ENCODE measurements at regions not wholly inside any gene's neighbourhood (a gene's known extent, or its start where the extent isn't known, plus 50 kb on each side); places are given as distances from the start of the nearest gene placed in this dataset.
"Not testable (repeated sequence)": the region's sequence is repeated elsewhere in the genome, so short reads cannot be mapped to it uniquely, and the experiment has no call there.

DNA sequence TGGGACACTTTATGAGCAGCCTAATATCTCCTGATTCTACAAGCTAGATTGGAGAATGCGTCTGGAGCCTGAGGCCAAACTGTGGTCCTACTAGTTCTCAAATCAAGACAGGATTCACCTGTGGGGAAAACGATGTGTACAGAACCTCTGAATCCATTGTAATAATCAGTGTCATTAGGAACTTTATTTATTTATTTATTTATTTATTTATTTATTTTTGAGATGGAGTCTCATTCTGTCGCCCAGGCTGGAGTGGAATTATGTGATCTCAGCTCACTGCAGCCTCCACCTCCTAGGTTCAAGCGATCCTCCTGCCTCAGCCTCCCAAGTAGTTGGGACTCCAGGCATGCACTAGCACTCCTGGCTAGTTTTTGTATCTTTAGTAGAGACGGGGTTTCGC lies 52.6 kb upstream of the KIF26B start:
- H3K4me1 Mint-ChIP-seq, H3K27me3 Mint-ChIP-seq, H3K36me3 Mint-ChIP-seq, DNase-seq, H3K9me3 Mint-ChIP-seq, H3K4me3 Mint-ChIP-seq, H3K27ac Mint-ChIP-seq: not testable (repeated sequence)

- H3K27ac Mint-ChIP-seq, result no peak overlapping the region
- H3K4me3 Mint-ChIP-seq, result no peak overlapping the region
- no peaks in the 10 kb centered on the region for H3K36me3 Mint-ChIP-seq
- no peaks in the 10 kb centered on the region for H3K4me1 Mint-ChIP-seq
- DNase-seq, result no peak
- H3K27me3 Mint-ChIP-seq, result no peaks in the 10 kb centered on the region
- no peaks in the 10 kb centered on the region for H3K9me3 Mint-ChIP-seq
Measured at GRCh38 chr1:245099401-245099800, 55.4 kb upstream of the KIF26B start.

DNA sequence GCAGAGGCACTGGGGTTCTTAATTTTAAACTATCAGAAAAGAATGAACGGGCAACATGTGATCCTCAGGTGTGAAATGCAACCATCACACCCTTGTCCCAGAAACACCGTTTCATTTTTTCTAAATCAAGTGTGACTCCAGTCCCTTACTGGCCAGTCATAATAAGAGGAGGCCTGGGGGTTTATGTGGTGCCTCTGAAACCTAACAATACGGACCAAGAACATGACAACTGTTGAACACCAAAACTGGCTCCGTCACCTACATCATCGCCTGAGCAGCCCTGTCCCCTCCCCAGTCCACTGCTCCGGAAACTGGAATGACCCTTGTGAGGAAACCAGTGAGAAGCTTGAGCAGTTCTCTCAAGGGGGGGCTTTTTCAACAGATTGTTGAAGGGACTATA lies 55.9 kb upstream of the KIF26B start:
- Mint-ChIP-seq H3K27ac (no peak overlapping the region), H3K9me3 (no peaks in the 10 kb centered on the region), H3K36me3 (no peaks in the 10 kb centered on the region), H3K27me3 (no peaks in the 10 kb centered on the region), H3K4me3 (no peak overlapping the region), H3K4me1 (no peaks in the 10 kb centered on the region)
- no peak for DNase-seq

DNA sequence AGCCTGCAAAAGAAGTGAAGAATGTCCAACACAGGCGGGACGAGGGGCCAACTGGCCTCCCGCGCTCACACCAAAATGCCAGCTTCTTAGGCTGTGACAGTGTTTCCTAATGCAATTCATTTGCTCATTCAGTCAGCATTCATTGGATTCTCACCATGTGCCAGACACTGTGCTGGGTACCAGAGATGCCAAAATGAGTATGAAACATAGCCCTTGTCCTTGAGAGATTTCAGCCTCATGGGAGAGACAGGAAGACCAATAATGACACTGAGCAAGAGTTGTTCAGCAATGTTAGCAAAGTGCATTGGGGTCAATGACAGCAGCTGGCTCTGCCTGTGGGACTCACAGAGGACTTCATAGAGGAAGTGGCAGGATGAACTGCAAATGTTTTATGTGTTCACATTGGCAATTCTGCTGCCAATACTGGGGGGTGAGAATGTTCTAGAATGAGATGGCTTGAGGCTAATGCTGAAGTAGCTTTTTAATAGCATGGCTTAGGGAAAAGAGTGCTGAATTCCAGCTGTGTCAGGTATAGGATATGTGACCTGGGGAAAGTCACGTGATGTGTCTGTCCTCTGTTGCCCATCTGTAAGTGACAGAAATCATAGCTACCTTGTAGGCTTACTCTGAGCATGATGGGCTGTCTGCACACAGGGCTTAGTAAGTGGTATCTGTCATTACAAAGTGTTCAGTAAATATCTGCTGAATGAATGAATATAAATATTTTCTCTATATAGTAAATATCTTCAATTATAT lies 58.3 kb upstream of the KIF26B start:
- no peak overlapping the region for H3K27ac Mint-ChIP-seq
- no peak overlapping the region for H3K4me3 Mint-ChIP-seq
- H3K9me3 Mint-ChIP-seq, result no peaks in the 10 kb centered on the region
- H3K36me3 Mint-ChIP-seq, result no peaks in the 10 kb centered on the region
- no peak for DNase-seq
- H3K27me3 Mint-ChIP-seq, result no peaks in the 10 kb centered on the region
- H3K4me1 Mint-ChIP-seq, result no peaks in the 10 kb centered on the region

DNA sequence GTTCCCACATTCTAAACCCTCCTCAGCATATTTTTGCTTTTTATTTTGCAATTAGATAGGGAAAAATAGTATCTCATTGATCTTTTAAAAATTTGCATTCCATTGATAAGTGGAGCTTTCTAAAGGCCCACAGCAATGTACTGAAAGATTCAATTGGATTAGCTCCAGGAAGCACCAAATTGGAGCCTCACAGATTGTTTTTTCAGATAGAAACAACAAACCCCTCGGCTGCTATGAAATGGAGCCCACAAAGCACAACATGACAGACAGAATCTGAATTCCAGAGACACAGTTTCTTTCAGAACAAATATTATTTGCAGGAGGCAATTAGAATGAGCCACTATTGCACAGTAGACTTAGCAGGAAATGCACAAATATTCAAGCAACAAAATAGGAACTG lies 58.9 kb upstream of the KIF26B start:
- Mint-ChIP-seq H3K4me3 (no peak overlapping the region), H3K4me1 (no peaks in the 10 kb centered on the region), H3K27me3 (no peaks in the 10 kb centered on the region), H3K27ac (no peak overlapping the region), H3K9me3 (no peaks in the 10 kb centered on the region), H3K36me3 (no peaks in the 10 kb centered on the region)
- DNase-seq, result no peak

GRCh38 chr1:245094954-245095353 lies 59.8 kb upstream of the KIF26B start:
- Mint-ChIP-seq H3K27ac (no peak overlapping the region), H3K9me3 (no peaks in the 10 kb centered on the region), H3K4me1 (no peaks in the 10 kb centered on the region), H3K4me3 (no peak overlapping the region), H3K27me3 (no peaks in the 10 kb centered on the region), H3K36me3 (no peaks in the 10 kb centered on the region)
- DNase-seq, result no peak

GRCh38 chr1:245094092-245094491 lies 60.7 kb upstream of the KIF26B start:
- Mint-ChIP-seq H3K9me3 (no peaks in the 10 kb centered on the region), H3K4me1 (no peaks in the 10 kb centered on the region), H3K4me3 (no peak overlapping the region), H3K27ac (no peak overlapping the region), H3K36me3 (no peaks in the 10 kb centered on the region), H3K27me3 (no peaks in the 10 kb centered on the region)
- DNase-seq, result no peak

- no peaks in the 10 kb centered on the region for H3K4me1 Mint-ChIP-seq
- no peaks in the 10 kb centered on the region for H3K27me3 Mint-ChIP-seq
- H3K27ac Mint-ChIP-seq, result no peak overlapping the region
- no peak for DNase-seq
- H3K4me3 Mint-ChIP-seq, result no peak overlapping the region
- H3K9me3 Mint-ChIP-seq, result no peaks in the 10 kb centered on the region
- no peaks in the 10 kb centered on the region for H3K36me3 Mint-ChIP-seq
Measured at GRCh38 chr1:245092638-245092976, 62.2 kb upstream of the KIF26B start.

DNA sequence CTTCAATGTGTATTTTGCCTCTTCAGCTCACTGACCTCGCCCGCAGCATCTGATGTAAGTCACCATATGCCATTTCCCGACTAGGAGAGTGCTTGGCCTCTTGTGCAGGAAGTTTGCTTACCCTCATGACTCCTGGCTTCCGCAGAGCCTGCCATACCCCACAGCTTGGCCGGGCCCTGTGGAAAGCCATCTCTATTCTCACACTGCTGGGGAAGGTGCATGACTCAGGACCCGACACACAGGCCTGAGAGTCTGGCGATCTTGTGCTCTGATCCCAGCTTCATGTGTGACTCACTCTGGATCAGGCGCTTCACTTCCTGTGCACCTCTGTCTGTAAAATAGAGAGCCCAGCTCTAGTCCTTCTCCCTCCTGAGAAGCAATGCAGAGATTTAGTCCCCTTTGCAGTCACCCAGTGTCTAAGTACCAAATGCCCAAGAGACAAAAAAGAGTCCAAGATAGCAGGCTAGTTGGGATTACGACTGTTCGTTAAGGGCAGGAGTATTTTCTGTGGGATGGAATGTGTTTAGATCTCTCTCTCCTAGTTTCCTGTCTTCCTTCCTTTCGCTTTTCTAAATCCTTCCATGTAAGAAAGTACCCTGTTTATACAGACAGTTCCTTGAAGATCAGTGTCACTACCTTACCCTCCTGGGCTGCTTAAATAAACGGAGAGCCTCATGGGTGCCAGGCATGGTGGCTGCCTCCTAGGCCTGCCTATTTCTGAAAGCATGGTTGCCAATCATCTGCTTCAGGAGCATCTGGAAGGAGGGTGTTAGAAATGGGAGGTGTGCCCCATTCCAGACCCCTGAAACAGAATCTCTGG lies 62.8 kb upstream of the KIF26B start:
- no peaks in the 10 kb centered on the region for H3K36me3 Mint-ChIP-seq
- no peak overlapping the region for H3K4me3 Mint-ChIP-seq
- H3K9me3 Mint-ChIP-seq, result no peaks in the 10 kb centered on the region
- no peak overlapping the region for H3K27ac Mint-ChIP-seq
- no peaks in the 10 kb centered on the region for H3K27me3 Mint-ChIP-seq
- no peaks in the 10 kb centered on the region for H3K4me1 Mint-ChIP-seq
- no peak for DNase-seq

GRCh38 chr1:245091171-245091621 lies 63.6 kb upstream of the KIF26B start:
- H3K4me3 Mint-ChIP-seq, result no peak overlapping the region
- H3K27me3 Mint-ChIP-seq, result no peaks in the 10 kb centered on the region
- no peaks in the 10 kb centered on the region for H3K36me3 Mint-ChIP-seq
- DNase-seq, result no peak
- no peaks in the 10 kb centered on the region for H3K4me1 Mint-ChIP-seq
- H3K27ac Mint-ChIP-seq, result no peak overlapping the region
- H3K9me3 Mint-ChIP-seq, result no peaks in the 10 kb centered on the region

GRCh38 chr1:245090491-245091090 lies 64.2 kb upstream of the KIF26B start:
- Mint-ChIP-seq H3K27me3 (no peaks in the 10 kb centered on the region), H3K36me3 (no peaks in the 10 kb centered on the region), H3K27ac (no peak overlapping the region), H3K9me3 (no peaks in the 10 kb centered on the region), H3K4me1 (no peaks in the 10 kb centered on the region), H3K4me3 (no peak overlapping the region)
- no peak for DNase-seq

GRCh38 chr1:245087723-245088122 lies 67.1 kb upstream of the KIF26B start:
- DNase-seq, result no peak
- Mint-ChIP-seq H3K9me3 (no peaks in the 10 kb centered on the region), H3K4me3 (no peak overlapping the region), H3K4me1 (no peaks in the 10 kb centered on the region), H3K27me3 (no peaks in the 10 kb centered on the region), H3K27ac (no peak overlapping the region), H3K36me3 (no peaks in the 10 kb centered on the region)

DNA sequence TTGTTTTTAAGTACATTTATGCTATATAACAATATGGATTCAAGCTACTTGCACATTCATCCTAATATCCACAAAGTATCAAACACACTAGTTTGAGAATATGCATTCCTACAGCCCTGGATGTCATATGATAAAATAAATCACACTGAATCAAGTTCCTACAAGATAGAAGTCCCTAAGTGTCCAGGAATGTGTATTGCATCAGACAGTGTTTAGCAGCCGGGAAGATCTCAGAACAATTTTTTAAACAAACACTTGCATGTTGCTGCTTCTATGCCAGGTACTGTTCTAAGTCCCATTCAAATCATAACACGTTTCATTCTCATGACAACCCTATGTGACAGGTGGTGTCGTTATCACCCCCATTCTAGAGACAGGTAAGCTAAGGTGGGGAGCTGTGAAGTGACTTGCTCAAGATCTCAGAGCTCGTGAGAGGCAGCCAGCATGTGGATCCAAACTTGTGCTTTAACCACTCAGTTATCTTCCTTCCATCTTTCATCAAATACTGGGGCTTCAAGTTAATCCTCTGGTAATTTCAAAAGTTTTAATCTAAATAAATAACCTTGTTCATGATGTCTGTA lies 68.3 kb upstream of the KIF26B start:
- DNase-seq, result no peak
- no peaks in the 10 kb centered on the region for H3K36me3 Mint-ChIP-seq
- no peaks in the 10 kb centered on the region for H3K9me3 Mint-ChIP-seq
- no peaks in the 10 kb centered on the region for H3K4me1 Mint-ChIP-seq
- no peak overlapping the region for H3K27ac Mint-ChIP-seq
- H3K4me3 Mint-ChIP-seq, result no peak overlapping the region
- H3K27me3 Mint-ChIP-seq, result no peaks in the 10 kb centered on the region

DNA sequence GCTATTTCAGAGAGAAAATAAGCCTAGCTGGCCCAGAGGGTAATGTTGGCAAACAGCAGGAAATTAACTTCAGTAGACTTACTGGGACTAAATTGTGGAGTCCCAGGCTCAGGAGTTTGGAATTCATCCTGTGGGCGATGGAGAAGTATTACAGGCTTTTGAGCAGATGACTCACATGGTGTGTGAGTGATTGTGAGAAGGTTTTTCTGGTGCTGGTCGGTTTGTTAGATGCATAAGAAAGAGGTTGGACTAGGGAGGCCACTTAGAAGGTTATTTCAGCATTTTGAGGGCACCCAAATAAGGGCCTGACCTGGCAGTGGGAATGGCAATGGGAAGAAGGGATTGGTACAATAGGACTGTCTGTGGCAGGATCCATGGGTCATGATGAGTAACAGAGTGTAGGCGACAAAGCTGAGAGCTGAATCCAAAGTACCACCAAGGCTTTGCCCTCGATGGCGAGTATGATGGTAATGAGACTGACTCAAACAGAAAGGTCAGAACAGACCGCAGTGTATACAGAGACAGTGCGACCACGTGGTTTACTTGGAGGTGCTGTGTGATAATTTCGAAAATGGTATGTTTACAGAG lies 69.2 kb upstream of the KIF26B start:
- no peaks in the 10 kb centered on the region for H3K4me1 Mint-ChIP-seq
- H3K27me3 Mint-ChIP-seq, result no peaks in the 10 kb centered on the region
- no peaks in the 10 kb centered on the region for H3K9me3 Mint-ChIP-seq
- no peaks in the 10 kb centered on the region for H3K36me3 Mint-ChIP-seq
- H3K27ac Mint-ChIP-seq, result no peak overlapping the region
- no peak for DNase-seq
- no peak overlapping the region for H3K4me3 Mint-ChIP-seq

DNA sequence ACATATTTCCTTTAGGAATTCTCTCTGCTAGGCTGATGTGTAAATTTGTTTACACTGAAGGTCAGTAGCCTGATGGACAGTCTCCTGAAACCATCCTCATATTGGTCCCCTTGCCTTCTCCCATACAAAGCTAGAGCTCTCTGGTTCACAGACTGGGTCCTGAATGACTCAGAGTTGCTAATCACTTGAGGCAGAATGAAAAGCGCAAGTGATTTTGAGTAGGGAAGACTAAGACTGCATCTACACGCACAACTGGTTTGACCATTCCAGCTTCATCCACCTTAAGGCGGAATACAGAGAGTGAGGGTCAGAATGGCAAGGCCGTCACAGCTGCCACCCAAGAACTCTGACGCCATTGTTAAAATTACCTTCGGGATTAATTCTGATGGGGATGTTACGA lies 70.2 kb upstream of the KIF26B start:
- DNase-seq, result no peak
- no peaks in the 10 kb centered on the region for H3K4me1 Mint-ChIP-seq
- no peak overlapping the region for H3K4me3 Mint-ChIP-seq
- H3K36me3 Mint-ChIP-seq, result no peaks in the 10 kb centered on the region
- H3K27me3 Mint-ChIP-seq, result no peaks in the 10 kb centered on the region
- no peaks in the 10 kb centered on the region for H3K9me3 Mint-ChIP-seq
- no peak overlapping the region for H3K27ac Mint-ChIP-seq
